HG03139 (cell line): ENCODE measurements at regions not wholly inside any gene's neighbourhood (a gene's known extent, or its start where the extent isn't known, plus 50 kb on each side); places are given as distances from the start of the nearest gene placed in this dataset.

ENCODE experiments used
- ATAC-seq: cut with Tn5 transposase; IDR thresholded peaks from one replicate; pipeline ENCODE4 v1.9.1; 2021; ENCODE audit not compliant: unreplicated experiment

GRCh38 chr1:38433084-38433722, 386.6 kb upstream of the POU3F1 start:
- ATAC-seq, result no peak

- no peak for ATAC-seq
Measured at GRCh38 chr1:38431535-38432376, 385.2 kb upstream of the POU3F1 start.

- ATAC-seq, result no peak
Measured at GRCh38 chr1:38430949-38431348, 384.4 kb upstream of the POU3F1 start.

- no peak for ATAC-seq
Measured at GRCh38 chr1:38424677-38425076, 378.1 kb upstream of the POU3F1 start.

- no peak for ATAC-seq
Measured at GRCh38 chr1:38420666-38421065, 374.1 kb upstream of the POU3F1 start.

DNA sequence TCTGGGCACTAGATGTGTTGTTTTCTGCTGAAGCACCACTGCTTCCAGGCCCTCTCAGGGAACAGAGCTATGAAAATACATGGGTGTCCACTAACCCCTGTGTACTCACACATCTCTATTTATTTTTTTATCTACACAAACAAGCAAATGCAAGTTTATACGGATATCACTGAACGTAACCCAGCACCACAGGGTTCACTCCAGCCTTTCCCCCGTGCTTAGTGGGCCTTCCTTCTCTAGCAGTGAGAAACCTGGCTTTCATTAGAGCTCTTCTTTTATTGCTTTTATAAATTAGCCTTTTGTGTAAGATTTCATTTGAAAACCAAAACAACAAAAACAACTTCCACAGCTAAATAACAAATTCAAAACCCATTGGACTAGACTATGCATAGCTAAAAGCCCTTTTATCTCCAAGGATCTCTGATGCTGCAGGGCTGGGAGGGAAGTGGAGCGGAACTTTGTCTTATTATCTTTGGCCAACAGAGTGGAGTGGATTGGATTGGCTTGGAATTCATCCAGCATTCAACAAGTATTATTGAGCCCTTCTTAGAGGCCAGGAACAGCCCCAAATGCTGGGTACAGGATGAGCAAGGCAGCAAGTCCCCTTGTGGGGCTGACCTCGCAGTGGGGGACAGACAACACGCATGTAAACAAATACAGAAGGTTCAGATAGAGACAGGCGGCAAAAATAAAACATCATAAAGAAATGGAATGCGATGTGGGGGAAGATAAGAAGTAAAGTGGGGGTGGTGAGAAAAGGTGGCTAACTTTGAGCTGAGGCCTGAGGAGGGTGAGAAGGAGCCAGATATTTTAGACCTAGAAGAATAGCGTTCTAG, 371.8 kb upstream of the POU3F1 start:
- no peak for ATAC-seq

GRCh38 chr1:38403667-38404066, 357.1 kb upstream of the POU3F1 start:
- ATAC-seq, result no peak

DNA sequence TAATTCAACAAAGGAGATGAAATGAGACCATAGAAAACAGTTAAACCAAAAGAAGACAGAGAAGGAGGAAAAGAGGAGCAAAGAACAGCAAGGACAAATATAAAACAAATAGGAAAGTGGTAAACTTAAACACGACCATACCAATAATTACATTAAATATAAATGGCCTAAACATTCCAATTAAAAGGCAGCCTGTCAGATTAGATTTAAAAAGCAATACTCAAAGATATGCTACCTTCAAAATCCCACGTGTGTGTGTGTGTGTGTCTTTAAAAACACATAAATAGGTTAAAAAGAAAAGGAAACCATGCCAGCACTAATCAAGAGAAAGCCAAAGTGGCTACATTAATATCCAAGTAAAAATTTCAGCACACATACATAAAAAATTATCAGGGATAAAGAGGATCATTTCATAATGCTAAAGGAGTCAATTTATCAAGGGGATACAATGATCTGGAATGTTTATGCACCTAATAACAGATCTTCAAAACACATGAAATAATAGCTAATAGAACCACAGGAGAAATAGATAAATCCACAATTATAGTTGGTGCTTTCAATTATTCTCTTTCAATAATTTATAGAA, 355.7 kb upstream of the POU3F1 start:
- no peak for ATAC-seq

- ATAC-seq, result no peak
Measured at GRCh38 chr1:38396606-38397005, 350.0 kb upstream of the POU3F1 start.

DNA sequence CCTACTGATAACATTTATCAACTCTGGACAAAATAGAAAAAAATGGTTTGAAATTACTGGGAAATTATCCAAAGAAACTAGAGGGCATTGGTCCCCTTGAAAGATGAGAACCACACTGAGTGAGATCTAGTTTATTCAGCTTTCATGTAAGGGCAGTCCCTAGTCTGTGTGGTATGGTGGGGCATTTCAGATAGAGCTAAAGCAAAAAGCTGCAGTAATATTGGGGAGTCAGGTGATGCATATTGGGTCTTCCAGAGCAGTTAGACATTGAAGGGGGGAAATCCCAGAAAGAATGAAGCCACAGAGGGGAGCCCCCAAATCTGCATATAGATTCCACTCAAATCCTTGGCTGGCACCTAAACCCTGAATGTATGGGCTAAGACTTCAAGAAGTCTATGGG, 347.7 kb upstream of the POU3F1 start:
- no peak for ATAC-seq

GRCh38 chr1:38392861-38393260, 346.3 kb upstream of the POU3F1 start:
- ATAC-seq, result no peak

DNA sequence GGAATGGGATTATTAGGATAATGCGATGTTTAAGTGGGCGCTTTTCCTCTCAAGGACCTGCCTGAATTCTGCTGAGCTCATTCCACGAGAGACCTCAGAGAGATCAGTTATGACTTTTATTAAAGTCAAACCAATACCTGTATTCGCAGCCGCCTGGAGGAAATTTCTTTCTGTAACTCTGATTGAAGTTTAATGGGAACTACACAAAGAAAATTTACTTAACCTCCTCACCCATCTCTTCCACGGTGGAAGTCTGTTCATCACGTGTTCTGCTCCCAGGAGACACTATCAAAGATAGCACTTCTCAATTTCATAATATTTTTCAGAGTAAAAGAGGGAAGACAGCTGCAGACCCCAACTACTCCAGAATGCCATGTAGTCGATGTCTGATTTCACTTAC, 334.7 kb upstream of the POU3F1 start:
- no peak for ATAC-seq

DNA sequence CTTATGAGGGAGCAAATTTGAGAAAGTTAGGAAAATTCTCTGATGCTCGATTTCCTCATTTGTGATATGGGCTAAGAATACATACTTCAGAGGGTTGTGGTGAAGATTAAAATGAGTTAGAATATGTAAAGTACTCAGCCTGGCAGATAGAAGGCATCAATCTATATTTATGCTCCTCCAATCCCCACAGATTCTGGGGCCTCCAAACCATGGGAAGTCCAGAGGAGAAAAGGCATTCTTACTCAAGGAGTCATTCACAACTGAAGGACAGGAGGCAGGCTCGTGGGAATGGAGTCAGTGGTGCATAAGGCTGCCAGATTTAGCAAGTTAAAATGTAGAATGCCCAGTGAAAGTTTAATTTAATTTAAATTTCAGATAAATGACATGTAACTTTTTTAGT, 330.0 kb upstream of the POU3F1 start:
- no peak for ATAC-seq

- ATAC-seq, result no peak
Measured at GRCh38 chr1:38375035-38375434, 328.4 kb upstream of the POU3F1 start.

DNA sequence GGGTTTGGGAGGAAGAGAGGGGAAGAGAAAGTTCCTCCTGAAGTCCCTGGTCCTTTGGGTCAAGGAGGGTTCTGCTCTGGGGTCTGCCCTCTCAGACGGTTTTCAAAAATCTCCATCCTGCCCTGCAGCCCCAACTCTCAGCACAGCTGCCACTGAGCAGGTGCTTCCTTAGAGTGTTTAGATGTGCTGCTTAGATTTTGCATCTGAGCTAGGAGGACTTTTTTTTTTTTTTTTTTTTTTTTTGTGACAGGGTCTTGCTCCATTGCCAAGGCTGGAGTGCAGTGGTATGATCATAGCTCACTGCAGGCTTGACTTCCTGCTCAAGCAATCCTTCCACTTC, 324.9 kb upstream of the POU3F1 start:
- ATAC-seq, result no peak

GRCh38 chr1:38370716-38371504, 324.3 kb upstream of the POU3F1 start:
- no peak for ATAC-seq

GRCh38 chr1:38365242-38365641, 318.6 kb upstream of the POU3F1 start:
- no peak for ATAC-seq

DNA sequence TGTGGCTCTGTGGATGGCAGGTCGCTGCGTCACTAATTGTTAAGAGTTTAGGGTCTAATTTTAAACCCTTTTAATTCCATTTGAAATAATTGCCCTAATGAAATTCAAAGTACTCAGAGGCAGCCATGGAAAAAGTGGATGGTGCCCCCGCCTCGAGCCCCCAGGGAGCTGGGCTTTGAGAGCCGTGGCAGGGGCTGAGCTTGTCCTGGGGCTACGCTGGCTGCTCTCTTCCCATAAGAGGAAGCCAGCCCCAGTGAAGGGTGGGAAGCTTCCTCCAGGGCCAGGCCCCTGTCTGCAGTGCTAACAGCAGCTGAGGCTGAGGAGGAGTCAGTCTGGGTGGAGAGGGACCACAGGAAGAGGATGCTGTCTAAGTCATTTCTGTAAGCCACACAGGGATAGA, 315.0 kb upstream of the POU3F1 start:
- ATAC-seq, result no peak

- no peak for ATAC-seq
Measured at GRCh38 chr1:38360807-38361206, 314.2 kb upstream of the POU3F1 start.

GRCh38 chr1:38353956-38354355, 307.4 kb upstream of the POU3F1 start:
- ATAC-seq, result no peak

DNA sequence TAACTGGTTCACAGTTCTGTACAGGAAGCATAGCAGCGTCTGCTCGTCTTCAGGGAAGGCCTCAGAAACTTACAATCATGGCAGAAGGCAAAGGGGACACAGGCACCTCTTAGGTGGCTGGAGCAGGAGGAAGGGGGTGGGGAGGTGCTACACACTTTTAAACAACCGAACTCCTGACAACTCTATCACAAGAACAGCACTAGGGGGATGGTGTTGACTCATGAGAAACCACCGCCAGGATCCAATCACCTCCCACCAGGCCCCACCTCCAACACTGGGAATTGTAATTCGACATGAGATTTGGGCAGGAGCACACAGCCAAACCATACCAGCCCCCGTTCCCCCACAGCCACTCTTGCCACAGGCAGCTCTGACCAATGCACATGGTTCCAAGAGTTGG, 306.3 kb upstream of the POU3F1 start:
- no peak for ATAC-seq
